GM04504 (cell line): ENCODE measurements at regions not wholly inside any gene's neighbourhood (a gene's known extent, or its start where the extent isn't known, plus 50 kb on each side); places are given as distances from the start of the nearest gene placed in this dataset.
"Not testable (repeated sequence)": the region's sequence is repeated elsewhere in the genome, so short reads cannot be mapped to it uniquely, and the experiment has no call there.

Source experiments
- DNase-seq: peaks from one replicate; pipeline ENCODE4 v3.0.0-alpha.2; 2012; ENCODE audit warnings: low read depth

DNA sequence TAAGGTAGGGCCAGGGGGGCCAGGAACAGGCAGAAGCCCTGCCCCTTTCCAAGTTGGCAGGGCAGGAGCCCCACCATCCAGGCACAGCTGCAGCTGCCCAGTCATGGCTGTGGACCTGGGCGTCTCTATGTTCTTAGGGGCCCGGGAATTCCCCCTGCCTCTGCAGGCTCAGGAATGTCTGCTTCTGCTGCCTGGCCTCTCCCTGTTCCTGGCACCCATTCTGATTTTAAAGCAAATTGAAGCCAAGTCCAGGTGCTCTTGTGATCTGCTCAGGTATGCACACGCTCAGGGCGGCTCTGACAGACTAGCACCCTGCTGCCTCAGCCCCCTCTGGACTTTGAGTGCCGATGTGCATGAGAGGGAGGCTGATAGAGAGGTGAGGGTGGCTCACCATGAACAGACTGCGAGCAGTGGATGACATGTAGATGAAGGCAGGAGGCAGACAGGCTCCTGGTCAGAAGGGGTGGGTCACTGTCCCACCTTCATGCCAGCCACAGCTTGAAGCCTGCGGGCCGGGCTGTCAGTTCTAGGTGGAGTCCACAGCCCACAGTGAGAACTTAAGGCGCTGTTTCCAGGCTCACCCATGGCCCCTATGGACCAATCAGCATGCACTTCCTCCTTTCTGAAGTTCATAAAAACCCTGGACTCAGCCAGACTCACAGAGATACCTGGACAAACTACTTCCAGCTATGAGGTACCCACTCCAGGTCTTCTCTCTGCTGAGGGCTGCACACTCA lies 747.8 kb upstream of the GBE1 start:
- no peak for DNase-seq

DNA sequence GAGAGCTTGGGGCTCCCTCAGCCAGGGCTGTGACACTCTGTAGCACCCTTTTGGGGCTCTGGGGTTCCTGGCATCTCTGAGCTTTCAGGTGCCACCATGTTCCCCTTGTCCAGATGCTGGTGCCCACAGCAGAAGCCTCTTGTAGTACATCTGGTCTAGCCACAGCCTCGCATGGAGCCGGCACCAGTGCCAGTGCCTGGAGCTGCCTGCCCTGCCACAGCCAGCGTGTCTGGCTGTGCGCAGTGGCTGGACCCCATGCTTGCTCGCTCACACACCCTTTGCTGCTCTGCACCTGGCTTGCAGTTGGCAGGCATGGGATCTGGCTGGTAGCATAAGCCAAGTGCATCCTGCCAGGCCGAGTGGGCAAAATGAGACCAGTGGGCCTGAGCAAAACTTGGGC lies 744.8 kb upstream of the GBE1 start:
- DNase-seq: no peak

DNA sequence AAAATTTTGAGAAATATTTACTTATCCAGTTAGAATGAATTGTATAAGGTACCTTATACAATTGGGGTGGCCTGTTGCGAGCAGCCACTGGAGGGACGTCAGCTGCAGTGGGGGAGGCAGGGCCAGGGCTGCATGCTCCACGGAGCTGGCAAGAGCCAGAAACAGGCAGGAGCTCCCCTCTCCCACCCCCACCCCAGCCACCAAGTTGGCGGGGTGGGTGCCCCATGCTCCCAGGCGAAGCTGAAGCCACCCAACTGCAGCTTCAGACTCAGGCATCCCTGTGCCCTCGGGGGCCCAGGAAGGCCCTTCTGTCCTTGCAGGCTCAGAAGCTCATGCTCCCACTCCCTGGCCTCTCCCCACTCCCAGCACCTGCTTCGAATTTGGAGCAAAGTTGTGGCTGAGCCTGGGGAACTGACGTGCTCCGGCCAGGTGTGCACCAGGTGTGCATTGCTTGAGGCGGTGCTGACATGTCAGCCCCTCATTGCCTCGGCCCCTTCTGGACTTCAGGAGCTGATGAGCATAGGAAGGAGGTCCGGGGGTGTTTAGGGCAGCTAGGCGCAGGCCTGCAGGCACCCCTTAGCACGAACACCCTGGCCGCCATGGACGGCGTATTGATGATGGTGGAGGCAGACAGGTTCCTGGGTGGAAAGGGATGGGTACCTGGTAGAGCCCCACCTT lies 743.8 kb upstream of the GBE1 start:
- DNase-seq: no peak

DNA sequence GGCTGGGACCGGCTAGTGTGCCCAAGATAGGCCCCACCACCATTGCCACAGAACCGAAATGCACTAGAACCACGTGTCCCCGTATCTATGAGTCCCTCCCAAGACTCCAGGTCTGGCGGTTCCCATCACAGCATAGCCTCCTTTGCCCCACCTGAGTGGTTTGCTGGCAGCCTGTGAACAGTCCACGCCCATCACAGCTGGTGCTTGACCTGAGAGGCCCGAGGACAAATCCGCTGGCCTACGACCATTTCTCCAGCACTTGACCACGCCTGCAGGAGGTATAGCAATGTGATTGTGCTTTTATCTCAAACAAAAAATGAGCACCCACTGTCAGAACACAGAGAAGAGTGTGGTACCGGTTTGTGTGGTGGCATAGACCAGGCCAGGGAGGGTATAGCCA lies 736.7 kb upstream of the GBE1 start:
- DNase-seq: no peak

DNA sequence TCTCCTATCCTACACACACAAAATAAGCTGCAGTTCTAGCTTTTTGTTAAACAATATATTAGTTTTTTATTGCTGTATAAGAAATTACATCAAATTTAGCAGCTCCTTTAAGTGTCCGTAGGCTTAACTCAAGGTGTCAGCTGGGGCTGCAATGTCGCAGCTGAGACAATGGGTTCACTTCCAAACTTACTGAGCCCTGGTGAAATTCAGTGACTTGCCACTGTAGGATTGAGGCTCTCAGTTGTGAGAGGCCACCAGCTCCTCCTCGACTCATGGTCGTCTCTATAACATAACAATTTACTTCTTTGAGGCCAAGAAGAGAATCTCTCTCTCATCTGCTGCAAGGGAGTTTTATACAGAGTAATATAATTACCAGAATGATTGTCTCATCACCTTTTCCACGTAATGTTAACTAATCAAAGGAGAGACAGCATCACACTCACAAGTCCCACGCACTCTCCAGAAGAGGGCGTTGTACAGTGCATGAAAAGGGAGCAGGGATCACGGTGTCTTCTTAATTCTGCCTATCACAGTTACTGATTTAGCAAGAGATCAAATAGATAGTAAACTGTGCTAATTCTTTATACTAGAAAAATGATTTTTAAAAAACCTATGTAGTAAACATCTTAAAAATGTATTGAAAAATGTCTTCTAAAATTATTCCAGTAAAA lies 735.6 kb upstream of the GBE1 start:
- DNase-seq: no peak

DNA sequence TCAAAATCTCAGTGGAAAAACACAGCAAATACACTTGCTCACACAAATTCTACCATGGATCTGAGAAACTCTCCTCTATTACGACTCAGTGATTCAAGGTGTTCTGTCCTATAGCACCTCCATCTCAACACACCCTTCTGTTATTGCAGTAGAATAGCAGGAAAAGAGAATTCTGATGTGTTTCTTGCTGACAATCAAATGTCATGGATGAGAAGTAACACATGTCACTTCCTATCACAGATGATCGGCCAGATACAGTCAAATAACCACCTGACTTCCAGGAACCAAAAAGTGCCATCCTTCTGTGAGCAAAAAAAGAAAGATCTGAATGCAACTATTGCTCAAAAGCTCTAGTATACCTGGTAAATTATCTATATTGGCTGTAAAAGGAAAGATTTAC lies 734.2 kb upstream of the GBE1 start:
- DNase-seq: no peak

DNA sequence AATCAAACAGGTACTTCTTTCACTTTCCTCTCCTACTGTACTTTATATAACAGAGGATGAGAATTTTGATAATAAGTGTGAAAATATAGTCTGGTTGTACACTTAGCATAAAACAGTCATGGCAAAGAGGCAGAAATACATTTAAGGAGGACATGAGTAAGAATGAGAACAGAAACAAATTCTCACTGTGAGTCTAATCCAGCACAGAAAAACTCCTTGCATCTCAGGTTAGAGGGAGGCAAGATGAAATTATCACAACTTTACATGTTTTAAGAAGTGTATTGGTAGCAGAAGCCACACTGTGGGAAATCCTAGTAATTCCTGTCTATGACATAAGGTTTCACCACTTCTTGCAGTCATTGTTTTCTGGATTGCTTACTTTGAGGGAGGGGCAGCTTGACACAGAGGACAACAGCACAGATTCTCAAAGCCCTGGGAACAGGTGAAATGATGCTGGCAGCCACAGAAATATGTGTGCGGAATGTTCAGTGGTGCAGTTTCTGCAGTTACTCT lies 733.6 kb upstream of the GBE1 start:
- DNase-seq: no peak

DNA sequence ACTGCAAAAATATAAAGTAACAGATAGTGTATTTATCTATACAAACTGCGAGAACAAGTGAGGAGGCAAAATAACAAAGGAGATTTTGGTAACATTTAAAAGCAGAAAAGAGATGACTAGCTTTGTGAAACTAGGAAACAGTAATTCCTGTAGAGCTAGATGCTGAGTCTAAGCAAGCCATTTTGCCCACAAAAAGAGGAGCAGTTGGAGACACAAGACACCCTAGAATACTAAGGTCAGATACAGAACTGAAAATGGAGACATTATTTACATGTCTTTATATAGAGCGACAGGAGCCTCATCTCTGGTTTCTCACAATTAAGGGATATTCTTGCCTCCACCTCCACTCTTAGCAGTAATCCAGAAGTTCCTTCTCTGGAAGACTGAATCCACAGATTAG lies 732.4 kb upstream of the GBE1 start:
- DNase-seq: no peak

DNA sequence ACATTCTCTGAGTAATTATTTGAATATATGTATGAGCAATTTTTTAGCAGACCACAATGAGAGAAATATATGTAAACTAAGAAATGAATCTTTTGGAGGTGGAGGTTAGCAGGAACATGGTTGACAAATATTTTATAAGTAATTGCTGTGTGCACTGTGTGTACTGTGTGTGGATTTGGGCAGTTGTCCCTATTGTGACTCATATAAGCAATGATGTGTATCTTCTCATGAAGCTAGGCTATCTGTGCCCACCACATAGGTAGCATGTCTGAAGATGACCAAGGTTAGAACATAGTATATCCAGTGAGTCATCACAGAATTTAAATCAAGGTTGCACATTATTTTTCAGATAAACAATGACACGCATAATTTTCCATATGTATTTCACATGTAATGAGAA lies 713.9 kb upstream of the GBE1 start:
- no peak for DNase-seq

DNA sequence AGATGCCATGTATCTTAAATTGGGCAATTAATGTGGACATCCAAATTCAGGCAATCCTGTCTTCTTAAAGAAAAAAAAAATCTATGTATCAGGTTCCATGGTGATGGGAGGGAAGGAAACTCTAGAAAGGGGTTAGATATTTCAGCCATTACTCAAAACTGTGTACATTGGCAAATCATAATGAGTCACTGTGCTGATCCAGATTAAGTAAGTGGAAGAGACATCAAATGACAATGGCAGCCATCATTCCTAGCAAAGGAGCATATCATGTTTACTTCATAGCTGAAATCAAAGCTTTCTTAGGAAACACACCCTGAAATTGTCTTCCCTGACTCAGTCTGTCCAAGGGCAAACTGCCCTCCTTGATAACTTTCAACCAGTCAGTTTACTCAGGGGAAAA lies 713.3 kb upstream of the GBE1 start:
- DNase-seq: no peak

DNA sequence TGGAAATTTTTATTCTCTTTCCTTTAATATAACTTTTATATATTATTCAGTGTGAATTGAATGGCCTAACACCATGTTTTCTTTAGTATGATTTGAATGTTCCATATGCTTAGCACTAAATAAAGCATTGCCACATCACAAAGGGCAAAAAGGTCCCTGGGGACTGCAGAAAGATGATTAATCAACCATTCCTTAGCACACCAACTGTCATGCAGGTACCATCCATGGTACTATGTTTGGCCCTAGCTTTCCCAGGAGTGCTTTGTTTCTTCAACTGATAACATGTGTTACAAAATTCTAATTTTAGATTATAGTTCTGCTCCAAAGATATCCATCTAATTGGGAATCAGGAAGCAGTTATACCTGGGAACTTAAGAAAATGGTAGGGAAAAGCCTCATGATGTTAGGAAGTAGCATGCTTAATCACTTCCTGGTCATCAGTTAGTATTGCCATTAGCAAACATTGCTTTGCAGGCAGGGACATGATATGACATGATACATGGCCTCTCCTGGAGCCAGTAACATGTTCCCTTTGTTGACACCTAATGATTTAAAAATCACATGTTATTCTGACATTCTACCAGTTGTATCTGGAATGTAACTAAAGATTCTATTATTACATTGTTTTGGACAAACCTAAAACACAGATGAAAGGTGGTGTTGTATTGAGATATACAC lies 712.6 kb upstream of the GBE1 start:
- DNase-seq: no peak

DNA sequence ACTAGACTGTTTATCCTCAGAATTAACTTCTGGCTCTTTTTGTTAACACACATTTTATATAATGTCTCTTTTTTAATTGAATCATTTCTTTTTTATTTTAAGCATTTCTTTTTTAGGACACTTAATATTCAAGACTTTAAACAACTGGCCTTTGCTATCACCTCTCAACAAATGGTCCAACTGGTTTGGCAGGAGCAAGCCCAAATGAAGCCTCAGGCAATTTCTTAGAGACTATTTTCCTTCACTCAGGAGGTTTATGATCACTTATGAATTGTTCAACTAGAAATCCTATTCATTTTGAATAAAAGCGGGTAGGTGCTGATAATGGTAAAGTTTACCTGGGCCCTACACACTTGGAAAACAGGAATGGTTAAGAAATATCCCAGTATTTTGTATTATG lies 705.6 kb upstream of the GBE1 start:
- DNase-seq: no peak

DNA sequence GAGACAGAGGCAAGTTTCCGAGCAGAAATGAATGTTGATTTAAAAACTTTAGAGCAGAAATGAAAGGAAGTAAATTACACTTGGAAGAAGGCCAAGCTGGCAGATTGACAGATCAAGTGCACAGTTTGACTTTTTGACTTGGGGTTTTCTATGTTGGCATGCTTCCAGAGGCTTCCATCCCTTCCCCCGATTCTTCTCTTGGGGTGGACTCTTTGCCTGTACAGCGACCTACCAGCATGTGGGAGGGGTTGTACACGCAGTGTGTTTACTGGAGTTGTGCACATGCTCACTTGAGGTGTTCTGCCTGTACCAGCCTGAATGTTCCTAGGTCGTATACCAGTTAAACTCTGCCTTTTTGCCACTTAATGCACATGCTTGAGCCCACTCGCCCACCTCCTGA lies 701.5 kb upstream of the GBE1 start:
- DNase-seq: no peak

DNA sequence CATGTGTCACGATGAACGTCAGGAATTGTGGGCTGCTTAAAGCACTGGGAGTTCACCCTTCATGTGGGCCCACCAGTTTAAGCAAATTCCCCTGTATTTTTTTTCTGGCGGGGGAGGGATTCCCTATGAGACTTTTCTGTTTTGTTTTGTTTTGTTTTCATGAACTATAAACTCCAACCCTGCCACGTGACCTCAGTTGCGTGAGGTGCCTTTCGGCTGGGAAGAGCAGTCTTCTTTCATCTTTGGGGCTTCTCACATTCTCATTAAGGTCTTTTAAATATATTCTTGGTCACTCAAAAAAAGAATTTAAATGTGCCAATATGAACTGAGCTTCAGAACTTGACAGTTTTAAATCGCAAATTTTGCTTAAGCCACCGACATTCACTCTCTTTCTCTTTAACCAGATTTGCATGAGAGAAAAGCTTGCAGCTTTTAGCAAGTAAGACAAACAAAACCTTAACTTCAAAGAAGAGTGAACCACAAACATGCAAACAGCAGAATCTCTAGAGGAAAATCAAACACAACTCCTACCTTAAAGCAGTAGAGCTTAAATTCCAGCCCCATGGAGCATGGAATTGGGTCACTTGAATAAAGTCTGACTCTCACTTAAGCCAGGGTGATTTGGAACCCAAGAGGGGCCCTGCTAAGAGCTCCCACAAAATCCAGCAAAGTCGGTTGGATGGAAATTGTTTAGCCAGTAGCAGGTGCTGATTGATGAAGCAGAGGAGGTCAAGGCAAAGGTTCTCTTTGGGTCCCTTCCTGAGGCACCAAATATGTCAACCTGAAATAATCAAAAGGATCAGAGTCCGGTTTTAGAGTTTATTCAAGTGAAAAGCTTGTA lies 699.8 kb upstream of the GBE1 start:
- no peak for DNase-seq

DNA sequence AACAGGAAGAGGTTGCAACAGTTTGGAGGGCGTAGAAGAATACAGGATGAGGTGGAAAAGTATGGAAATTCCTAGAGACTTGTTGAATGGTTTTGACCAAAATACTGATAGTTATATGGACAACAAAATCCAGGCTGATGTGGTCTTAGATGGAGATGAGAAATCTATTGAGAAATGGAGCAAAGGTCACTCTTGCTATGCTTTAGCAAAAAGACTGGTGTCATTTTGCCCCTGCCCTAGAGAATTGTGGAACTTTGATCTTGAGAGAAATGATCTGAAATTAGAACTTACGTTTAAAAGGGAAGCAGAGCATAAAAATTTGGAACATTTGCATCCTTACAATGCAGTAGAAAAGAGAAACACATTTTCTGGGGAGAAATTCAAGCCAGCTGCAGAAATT lies 686.9 kb upstream of the GBE1 start:
- DNase-seq: no peak

DNA sequence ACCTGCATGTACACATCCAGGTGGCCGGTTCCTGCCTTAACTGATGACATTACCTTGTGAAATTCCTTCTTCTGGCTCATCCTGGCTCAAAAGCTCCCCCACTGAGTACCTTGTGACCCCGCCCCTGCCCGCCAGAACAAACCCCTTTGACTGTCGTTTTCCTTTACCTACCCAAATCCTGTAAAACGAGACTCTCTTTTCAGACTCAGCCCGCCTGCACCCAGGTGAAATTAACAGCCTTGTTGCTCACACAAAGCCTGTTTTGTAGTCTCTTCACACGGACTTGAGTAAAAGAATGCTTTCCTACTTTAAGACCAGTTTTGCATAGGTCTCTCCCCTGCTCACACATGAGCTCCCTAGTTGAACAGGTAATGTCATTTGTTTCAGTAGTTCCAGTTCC lies 667.4 kb upstream of the GBE1 start:
- not testable (repeated sequence) for DNase-seq

DNA sequence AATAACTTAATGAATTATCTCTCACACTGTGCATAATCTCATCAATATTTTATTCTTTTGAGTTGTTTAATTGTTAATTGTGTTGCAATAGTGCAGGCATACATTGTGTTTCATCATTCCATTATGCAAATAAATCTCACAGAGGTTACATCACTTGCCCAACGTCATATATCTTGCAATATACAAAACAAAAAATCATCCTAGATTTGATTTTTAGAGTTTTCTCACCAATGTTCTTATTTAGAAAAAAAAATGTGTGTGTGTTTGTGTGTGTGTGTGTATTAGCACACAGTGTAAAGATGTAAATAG lies 662.5 kb upstream of the GBE1 start:
- no peak for DNase-seq

DNA sequence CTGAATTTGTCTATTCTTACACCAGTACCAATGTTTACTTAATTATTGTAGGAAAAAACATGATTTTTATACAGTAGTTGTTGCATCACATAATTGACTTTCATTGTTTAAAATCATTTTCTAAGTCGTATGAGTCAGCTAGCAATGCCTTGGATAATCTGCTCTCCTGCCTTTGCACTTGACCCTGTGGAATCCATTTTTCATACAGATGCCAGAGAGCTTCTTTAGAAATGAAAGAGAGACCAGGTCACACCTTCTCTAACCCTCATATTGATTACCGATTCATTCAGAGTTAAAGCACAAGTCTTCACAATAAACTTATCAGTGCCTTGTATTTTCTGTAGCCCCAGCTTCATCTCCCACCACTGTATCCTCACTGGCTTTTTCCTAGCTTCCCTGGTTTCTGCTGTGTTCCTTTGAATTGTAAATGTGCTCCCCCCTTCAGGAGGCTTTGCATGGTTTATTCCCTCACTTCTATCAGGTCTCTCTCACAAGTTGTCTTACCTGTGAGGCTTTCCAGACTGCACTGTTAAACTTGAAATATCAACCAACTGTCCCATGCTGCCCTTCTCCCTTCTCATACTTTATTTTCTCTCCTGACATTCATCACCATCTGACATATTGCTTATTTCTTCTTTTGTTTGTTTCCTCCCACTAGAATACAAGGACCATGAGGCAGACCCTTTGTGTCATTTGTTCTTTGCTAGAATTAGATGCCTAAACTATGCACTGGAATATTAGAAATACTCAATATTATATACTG lies 662.0 kb upstream of the GBE1 start:
- no peak for DNase-seq

DNA sequence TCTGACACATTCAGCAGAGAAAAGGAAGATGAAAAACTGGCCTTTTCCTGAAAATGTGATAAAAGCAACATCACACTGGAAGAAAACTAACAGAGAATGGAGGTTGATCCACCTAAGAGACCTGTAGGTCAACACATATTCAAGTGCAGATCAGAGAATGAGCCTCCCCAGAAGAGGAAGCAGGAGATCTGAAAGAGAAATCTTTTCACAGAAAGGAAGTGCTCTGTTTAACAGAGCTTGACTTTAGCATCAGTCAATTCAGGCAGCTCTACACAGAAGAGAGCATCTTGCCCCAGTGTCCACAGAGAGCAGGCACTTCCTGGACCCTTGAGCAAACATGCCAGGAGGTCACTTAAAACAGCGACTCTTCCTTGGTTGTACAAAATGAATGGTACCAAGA lies 655.4 kb upstream of the GBE1 start:
- DNase-seq: no peak

DNA sequence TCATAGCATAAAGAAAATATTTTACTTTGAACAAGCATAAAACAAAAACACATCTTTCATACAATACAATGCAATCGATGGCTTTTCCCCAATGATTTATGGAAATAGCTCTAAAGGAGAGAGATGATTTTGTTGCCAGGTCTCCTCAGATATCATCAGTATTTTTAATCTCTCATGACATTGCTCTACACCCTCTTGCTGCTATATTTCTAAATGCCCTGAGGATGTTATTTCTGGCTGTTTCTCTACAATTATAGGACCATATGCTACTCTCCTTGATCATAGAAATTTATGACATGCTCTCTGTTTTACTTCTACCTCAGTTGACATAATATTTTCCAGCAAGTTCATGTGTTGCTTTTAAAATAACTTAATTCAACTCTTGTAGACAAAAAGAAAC lies 654.9 kb upstream of the GBE1 start:
- no peak for DNase-seq

DNA sequence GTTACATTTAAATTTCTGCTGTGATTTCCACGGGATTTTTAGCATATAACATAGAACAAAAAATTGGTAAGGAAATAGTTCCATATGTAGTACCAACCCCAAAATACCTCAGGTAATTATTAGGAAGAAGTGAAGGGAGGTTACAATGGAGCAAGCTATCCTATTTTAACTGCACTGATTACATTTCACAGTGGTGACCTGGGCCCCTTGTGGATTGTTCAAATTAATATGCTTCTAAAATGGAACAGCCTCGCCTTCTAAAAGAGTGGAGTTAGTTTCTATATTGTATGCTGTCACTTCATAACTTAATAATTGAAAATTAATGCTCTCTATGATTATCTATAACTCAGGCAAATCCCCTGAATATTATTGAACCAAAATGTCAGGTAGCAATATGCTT lies 651.7 kb upstream of the GBE1 start:
- no peak for DNase-seq
